CD4-positive, alpha-beta T cell treated with Interleukin-4 for 4 hours (primary cell): ENCODE measurements at regions not wholly inside any gene's neighbourhood (a gene's known extent, or its start where the extent isn't known, plus 50 kb on each side); places are given as distances from the start of the nearest gene placed in this dataset.
A peak's percentile ranks its signal among the peaks of the same experiment; 100 is the strongest.
"Not testable (repeated sequence)": the region's sequence is repeated elsewhere in the genome, so short reads cannot be mapped to it uniquely, and the experiment has no call there.

Experiments used
- DNase-seq: peaks from one replicate; pipeline ENCODE4 v3.0.0-alpha.2; 2020

DNA sequence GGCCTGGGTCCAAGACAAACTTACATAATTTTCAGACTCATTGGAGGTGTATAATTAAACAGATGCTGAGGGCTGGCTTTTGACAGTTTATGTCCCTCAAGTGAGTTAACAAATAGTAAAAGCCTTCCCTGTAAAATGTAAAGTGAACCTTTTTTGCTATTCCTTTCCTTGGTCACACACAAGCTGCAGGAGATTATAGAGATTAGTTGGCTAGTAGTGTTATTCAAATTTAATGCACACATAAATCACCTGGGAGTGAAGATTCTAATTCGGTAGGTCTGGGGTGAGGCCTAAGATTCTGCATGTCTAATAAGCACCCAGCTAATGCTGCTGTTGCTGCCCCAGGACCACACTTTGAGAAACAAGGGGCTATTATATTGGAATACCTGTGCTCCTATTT, 206.2 kb upstream of the SSTR1 start:
- DNase-seq, result no peak

DNA sequence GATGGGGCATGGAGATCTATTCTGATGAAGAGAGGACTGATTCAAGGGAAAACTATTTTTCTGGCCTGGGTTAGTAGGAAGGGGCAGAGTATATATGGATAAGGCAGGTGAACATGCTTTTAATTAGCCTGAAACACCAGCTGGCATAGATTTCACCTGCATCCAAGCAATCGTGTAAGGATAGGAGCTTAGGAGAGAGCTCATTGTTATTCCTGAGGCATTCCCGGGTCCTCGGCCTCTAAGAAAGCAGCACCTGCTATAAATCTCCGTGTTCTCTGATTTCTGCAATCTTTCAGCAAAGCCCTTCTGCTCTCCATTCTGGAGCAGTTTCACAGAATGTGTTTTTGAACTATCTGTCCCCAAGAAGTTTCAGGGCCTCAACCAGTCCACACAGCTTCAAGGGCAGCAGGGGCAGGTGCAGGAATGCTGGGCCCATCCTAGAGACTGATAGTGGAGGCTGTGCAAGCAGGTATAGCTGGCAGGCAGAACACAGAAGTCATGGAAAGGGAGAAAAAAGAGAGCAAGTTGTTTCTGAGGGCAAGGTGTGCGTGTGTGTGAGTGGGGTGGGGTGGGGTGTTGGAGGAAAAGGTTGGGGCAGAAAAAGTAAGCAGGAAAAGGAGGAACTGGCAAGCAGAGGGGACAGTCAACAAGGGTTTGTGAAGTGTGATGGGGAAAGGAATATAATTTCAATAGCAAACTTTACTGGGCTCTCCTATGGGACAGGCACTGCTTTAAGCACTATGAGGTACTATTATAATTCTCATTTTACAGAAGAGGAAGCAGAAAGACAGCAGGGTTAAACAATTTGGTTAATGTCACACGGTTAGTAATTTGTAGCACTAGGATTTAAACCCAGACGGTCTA, 203.7 kb upstream of the SSTR1 start:
- DNase-seq, result no peak

DNA sequence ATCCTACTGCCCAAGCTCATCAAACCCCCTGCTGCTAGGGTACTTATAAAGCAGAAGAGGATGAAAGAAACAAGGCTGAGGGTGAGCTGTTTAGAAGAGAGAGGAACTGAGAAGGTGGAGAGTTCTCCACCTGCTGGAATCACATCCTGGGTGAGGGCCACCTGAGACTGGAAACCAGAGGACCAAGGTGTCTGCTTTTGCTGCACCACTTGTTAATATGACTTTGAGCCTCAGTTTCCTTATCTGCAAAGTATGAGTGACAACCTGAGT, 203.2 kb upstream of the SSTR1 start:
- no peak for DNase-seq

DNA sequence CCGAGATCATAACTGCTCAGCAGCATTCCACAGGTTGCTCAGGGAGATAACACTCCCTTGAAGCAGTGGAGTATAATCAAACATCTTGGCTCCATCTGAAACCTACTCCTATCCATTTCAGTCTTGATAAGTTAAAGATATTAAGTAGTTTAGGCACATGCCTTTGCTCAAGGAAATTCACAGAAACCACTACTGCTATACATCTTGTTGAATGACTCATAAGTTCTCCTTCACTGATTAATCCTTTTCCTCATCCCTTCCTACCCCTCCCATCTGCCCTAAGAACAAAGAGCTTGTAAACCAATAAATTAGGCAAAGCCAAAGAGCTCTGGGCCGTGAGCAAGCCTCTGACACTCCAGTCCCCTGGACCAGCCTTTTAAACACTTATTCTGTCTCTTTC, 196.5 kb upstream of the SSTR1 start:
- not testable (repeated sequence) for DNase-seq

DNA sequence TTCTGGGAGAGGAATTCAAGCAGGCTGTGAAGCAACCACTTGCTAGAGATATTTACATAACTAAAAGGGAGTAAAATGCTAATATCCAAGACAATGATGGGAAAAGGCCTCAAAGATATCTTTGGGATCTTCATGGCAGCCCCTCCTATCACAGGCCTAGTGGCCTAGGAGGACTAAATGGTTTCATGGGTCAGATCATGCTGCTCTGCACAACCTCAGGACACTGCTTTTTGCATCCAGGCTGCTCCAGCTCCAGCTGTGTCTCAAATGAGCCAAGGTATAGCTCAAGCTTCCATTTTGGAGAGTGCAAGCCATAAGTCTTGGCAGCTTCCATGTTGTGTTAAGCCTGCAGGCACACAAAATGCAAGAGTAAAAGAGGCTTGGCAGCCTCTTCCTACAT, 195.6 kb upstream of the SSTR1 start:
- DNase-seq, result no peak

DNA sequence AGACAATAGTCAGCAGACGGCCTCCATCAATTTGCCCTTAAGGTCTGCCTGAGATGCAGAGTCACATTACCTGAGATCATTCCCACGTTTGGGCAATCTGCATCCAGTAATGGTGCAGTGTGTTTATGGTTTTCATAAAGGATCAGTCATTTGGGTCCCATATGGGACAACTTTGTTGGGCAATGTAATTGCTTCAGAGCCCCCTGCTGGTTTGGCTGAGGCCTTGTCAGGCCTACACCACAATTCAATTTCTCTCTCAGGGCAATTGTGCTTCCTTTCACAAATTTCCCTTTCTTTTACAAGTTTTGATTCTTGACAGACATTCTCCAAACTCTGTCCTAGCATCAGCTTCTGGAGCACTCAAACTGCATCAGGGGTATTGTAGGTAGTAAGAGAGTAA, 191.2 kb upstream of the SSTR1 start:
- DNase-seq, result no peak

DNA sequence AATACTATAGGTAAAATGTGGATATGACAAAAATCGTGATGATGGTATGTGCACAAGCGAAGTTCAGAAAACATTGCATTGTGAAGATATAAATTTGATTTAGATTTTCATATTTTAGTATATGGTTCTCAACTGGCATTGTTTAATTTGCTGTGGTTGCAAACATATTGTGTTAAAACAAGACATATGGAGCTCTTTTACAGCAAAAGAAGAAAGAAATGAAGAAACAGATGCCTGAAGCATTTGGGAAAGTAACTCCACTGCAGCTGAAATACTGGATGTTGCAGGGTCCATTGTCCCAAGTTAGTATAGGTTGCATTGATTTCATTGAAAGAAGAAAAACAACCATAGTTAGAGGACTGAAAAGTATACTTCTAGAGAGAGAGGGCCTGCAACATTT, 185.8 kb upstream of the SSTR1 start:
- no peak for DNase-seq

DNA sequence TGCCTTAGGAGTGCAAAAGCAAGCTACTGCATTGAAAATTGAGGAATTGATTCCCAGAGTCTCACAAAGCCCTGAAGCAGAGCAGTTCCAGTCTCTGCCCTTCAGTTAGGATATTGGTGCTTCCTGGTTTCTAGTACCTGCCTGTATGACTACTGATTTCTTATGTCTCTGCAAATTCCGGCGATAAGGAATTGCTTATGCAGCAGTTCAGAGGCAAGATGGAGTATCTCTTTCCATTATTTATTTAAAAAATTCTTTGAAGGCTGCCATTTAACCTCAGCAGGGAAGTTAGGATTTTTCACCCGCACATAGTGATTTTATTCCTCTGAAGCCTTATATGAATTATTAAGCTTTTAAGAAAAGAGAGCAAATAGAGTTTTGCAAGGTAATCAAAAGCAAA, 184.9 kb upstream of the SSTR1 start:
- no peak for DNase-seq

DNA sequence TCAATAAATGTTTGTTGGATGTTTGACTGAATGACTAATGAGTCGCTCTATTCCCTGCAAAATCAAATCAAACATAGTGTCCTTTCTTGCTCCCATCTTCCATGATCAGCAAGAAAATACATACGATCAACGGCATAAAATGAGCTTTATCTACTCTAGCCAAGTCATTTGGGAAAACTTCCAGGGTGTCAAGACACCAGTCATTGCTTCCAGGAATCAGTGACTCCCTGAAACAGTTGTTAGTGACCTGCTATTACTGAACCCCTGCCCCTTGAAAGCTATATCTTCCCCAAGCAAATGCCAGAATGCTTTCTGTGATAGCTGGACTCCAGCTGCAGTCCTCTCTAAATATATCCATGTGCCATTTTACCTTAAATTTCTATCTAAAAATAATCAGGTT, 169.5 kb upstream of the SSTR1 start:
- no peak for DNase-seq

DNA sequence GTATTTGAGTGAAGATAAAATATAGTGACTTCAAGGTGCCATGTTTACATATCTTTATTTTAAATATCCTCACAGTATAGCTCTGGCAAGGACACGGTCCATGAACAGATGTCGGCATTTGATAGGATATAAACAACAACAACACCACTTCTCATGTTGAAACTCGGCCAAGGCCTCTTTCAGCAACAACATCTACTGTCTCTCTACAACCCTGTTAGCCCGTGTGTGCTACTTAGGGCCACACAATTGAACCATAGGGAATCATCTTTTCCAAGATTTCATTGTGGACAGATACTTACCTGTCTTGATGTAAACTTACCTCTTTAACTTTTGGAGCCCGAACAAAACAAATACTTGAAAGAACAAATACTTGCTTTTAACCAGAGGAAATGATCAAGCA, 168.7 kb upstream of the SSTR1 start:
- no peak for DNase-seq

DNA sequence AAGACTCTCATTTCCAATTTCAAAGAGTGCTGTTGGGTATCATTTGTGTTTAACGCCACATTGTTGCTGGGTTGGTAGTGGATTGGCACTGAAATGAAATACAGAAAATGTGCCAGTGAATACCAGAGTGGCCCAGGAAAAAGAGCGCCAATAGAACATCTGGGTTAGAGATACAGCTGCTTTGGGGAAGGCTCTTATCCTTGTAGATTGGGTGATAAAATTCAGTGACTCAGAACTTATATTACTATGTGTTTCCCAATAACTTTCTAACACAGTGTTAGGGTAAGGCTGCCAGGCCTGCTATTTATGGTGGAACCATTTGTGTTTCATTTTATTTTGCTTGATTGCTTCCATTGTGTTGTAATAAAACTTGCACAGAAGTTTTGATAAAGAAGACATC, 168.2 kb upstream of the SSTR1 start:
- DNase-seq, result no peak

DNA sequence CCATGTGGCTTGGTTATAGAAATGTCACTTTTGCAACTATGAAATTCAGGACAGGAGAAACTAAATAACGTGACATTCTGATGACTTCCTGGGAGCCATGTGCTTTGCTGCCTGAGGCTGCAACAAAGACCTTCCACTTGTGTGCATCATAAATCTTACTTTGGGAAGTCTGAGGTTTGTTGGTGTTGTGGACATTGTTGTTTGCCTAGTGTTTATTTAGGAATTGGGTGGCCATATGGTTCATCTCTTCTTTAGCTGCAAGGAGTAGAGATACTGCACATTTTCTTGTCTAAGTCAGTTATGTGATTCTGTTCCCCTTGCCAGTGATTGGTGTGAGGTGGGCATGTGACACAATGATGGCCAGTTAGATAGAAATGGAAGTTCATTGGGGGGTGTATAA, 167.3 kb upstream of the SSTR1 start:
- DNase-seq, result no peak

DNA sequence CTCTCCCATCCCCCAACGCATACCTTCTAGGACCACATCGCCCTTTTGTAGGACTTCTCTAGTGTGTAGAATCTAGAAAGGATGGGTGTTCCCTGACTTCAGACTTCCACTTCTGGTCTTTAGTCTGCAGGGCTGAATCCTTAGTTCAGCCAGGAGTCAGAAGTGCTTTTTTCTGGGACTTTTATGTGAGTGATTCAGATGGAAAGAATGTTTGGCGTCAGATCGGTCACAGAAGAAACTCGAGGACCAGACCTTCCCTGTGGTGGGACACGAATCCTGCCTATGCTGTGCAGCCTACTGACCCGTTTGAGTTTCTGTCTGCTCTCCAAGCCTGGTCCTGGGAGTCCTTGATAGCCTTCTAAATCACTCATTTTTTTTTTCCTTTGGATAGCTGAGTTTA, 165.4 kb upstream of the SSTR1 start:
- DNase-seq, result no peak

DNA sequence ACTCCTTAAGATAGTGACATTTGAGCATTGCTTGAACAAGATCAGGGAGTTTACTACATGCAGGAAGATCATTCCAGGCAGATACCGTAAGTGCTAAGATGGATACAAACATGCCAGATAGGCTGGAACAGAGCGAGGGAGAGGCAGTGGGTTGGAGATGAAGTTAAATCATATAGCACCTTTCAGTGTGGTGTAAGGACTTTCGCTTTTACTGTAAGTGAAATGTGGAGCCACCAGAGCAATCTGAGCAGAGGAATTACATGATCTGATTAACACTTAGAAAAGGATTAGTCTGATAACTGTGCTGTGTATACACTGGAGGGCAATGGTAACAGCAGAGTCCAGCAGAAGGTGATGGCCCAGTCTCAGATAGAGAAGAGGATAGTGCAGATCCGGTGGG, 163.0 kb upstream of the SSTR1 start:
- no peak for DNase-seq

DNA sequence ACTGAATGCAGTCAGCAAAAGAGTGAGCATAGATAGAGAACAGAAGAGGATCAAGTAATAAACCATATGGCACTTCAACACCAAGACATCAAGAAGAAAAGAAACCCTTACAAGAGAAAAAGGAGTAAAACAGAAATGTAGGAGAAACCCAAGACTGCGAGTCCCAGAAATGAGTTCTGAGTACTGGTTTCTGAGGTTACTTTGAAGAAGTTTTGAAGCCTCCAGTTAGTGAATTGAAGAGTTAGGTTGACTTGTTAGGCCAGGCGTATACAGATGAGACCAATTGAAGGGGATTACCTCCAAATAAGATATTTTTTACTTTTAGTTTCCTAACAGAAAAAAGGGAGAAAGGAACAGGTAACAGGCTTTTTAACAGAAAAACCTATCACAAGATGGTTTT, 162.2 kb upstream of the SSTR1 start:
- no peak for DNase-seq

DNA sequence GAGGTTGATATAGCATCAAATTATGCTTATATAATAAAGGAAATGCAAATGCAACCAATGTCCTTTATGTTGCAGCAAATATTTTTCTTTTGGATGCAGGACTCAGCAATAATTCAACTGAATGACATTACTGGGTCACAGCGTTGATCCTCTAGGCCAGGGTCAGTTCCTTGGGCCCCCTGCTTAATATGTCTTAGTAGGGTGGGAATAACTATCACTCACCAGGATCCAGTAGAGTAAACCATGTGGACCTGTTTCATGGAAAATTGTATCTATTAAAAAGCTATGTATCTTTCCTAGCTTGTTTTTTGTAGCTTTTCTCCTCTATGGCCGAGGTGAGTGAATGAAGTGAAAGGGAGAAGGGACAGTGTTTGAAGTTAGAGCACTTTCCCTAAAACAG, 161.5 kb upstream of the SSTR1 start:
- DNase-seq, result no peak

DNA sequence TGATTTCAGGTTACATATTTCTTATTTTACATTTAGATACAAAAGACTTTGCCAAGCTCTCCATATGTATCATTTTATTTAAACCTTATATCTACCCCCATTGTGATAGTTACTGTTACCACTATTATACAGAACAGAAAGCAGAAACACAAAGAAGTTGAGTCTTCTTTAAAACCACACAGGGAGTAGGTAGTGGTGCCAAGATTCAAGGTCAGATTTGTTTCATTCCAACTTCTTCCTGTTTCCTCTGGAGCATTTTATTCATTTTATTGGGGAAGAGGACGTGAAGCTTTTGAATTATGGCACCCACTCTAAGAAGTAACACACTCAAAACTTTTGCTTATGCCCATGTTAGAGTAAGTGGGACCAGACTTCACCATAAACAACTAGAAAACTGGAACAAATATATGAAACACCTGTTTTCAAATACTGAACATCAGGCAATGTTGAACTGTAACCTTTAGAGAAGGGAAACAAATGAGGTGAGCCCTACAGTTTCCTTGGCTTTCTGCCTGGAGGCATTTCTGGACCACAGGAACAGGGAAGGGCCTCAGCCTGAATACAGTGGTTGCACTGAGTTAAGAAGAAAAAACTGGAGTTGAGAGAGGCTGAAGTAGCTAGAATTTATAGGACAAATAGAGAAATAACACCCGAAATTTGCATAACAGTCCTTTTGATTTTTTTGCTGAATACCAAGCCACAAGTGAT, 160.4 kb upstream of the SSTR1 start:
- DNase-seq, result no peak

DNA sequence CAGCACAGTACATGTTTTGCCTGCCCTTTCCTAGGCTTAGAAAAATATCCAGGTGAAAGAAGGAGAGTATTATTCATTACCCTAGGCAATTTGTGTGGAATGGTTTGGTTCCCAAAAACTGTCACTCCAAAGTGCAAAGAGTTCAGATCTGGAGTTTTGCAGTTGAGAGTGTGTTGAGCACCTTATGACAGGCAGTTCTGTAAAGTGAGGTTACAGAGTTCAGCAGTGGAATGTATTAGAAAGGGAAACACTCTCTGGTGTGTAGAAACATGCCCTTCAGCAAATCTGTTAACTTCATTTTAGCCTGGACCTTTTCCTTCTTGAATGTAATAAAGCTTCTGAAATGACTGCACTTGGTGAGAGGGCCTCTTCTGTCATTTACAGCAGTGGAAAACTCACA, 154.0 kb upstream of the SSTR1 start:
- no peak for DNase-seq

DNA sequence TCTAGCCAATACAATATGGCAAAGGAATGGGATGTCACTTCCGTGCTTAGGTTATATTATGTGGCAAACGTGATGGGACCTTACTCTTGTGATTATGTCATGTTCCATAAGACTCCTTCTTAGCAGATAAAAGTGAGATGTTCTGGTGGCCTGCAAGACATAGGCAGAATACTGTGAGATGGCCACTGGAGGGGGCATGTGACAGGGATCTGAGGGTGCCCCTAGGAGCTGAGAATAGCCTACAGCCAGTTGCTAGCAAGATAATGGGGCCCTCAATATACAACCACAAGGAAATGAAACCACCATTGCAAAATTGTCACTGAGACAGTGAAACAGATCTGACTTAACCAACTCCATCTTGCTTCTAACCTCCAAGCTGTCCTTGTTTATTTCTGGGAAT, 151.4 kb upstream of the SSTR1 start:
- no peak for DNase-seq

DNA sequence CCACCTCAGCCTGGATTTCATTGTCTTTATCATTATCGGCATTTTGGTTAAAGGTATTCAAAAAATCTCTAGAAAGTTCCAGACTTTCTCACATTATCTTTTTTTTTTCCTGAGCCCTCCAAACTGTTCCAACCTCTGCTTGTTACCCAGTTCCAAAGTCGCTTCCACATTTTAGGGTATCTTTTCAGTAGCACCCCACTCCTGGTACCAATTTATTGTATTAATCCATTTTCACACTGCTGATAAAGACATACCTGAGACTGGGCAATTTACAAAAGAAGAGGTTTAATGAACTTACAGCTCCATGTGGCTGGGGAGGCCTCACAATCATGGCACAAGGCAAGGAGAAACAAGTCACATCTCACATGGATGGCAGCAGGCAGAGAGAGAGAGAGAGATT, 145.5 kb upstream of the SSTR1 start:
- DNase-seq, result not testable (repeated sequence)

DNA sequence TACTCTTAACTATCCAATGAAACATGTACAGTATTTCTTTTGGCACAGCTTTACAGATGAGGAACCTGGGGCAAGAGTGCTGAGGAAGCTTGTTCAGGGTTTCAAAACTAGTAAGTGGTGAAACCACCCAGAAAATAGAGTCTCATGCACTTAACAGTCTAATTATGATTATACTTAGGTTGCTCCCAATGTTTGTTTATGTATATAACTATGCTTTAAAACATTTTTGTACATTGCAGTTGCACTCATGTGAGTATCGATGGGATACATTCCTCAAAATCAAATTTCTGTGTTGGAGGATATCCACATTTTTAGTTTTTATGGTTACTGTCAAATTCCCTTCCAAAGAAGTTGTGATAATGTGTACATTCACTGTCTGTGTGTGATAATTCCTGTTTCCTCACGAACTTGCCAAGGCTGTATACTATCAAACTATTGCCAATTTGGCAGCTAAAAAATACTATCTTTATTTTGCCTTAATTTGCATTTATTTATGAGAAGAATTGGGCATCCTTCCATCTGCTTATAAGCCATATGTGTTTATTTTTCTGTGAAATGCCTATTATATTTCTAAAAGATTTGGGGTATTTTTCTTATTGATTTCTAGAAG, 143.9 kb upstream of the SSTR1 start:
- no peak for DNase-seq

DNA sequence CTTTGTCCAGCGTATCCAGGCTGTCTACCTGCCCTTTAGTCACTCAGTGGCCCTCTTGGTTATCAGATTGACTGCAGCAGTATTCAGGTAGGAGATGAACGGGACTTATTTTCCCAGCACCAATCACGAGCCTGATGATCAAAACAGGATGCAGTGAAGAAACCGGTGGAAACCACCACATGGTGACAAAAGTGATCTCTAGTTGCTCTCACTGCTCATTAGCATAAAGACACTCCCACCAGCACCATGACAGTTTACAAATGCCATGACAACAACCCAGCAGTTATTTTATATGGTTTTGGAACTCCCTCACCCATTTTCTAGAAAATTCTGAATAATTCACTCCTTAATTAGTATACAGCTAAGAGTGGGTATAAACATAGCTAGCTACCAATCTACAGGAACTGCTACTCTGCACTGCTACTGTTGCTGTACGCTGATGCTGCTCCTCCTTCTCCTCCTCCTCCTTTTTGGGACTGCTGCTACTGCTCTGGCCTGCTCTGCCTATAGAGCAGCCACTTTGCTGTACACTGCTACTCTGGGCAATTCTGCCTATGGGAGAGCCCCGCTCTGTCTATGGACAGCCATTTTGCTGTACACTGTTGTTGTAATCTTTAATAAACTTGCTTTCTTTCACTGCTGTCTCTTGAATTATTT, 142.5 kb upstream of the SSTR1 start:
- peak; percentile 96 for DNase-seq

DNA sequence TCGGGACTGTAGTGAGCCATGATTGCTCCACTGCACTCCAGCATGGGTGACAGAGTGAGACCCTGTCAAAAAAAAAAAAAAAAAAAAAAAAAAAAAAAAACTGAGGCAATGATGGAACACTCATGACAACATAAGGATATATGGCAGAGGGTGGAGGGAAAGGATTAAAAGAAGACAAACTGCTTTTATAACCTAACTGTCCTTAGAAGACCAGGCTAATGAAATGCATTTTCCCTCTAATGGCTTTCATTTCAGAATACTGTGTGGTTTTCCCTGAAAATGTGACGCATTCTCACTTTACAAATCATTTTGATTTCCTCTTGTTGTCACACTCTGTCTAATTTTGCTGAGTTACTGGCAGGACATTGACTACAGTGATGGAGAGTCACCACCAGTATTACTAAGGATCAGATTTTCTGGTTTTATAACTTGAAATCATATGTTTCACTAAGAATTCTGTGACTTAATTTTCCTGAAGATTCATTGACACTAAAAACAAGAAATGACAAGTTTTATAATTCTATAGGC, 137.6 kb upstream of the SSTR1 start:
- peak; percentile 17 for DNase-seq

DNA sequence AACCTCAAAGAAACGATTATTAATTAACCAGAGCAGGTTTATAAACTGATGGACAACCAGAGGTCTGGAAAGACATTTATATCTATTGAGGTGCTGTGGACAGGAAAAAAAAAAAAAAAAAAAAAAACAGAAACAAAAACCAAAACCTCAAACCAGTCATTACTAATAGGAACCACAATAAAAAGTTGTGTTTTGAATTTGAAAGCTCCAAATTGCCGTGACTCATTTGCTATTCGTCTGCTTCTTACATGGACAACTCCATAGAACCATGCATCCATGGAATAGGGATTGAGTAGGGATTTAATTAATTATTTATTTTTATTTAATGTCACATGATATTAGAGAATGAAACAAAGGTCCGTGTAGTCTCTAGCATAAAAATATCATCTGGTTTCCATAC, 134.1 kb upstream of the SSTR1 start:
- DNase-seq, result peak; percentile 68
